NOMO-1 (cell line): ENCODE measurements at regions not wholly inside any gene's neighbourhood (a gene's known extent, or its start where the extent isn't known, plus 50 kb on each side); places are given as distances from the start of the nearest gene placed in this dataset.
"Not testable (repeated sequence)": the region's sequence is repeated elsewhere in the genome, so short reads cannot be mapped to it uniquely, and the experiment has no call there.

Experiments used
- DNase-seq, 2 experiments: peaks; one replicate each; lab custom pipeline; 2025; ENCODE audit not compliant: unreplicated experiment in 2 of 2; lab: John Stamatoyannopoulos, UW

GRCh38 chr2:82793711-82794435, 1665.2 kb downstream of the SUCLG1 start:
- DNase-seq: no peak

- DNase-seq: no peak
Measured at GRCh38 chr2:82792316-82792715, 1666.8 kb downstream of the SUCLG1 start.

GRCh38 chr2:82790206-82791021, 1668.7 kb downstream of the SUCLG1 start:
- no peak for DNase-seq

GRCh38 chr2:82789851-82790205, 1669.3 kb downstream of the SUCLG1 start:
- no peak for DNase-seq

GRCh38 chr2:82781176-82781915, 1677.7 kb downstream of the SUCLG1 start:
- no peak for DNase-seq

GRCh38 chr2:82780050-82780449, 1679.0 kb downstream of the SUCLG1 start:
- no peak for DNase-seq

GRCh38 chr2:82752396-82752795, 1706.7 kb downstream of the SUCLG1 start:
- DNase-seq: no peak

GRCh38 chr2:82748653-82749052, 1710.4 kb downstream of the SUCLG1 start:
- DNase-seq: no peak

GRCh38 chr2:82740527-82740926, 1718.6 kb downstream of the SUCLG1 start:
- DNase-seq: no peak

- not testable (repeated sequence) for DNase-seq
Measured at GRCh38 chr2:82737965-82738364, 1721.1 kb downstream of the SUCLG1 start.

GRCh38 chr2:82735336-82735735, 1723.7 kb downstream of the SUCLG1 start:
- DNase-seq: no peak

- no peak for DNase-seq
Measured at GRCh38 chr2:82731824-82732223, 1727.3 kb downstream of the SUCLG1 start.

- no peak for DNase-seq
Measured at GRCh38 chr2:82730811-82731210, 1728.3 kb downstream of the SUCLG1 start.

- DNase-seq: no peak
Measured at GRCh38 chr2:82728090-82728489, 1731.0 kb downstream of the SUCLG1 start.

GRCh38 chr2:82708681-82709080, 1750.4 kb downstream of the SUCLG1 start:
- DNase-seq: no peak

- DNase-seq: no peak
Measured at GRCh38 chr2:82697231-82697630, 1761.8 kb downstream of the SUCLG1 start.

GRCh38 chr2:82694431-82694830, 1764.6 kb downstream of the SUCLG1 start:
- DNase-seq: no peak

GRCh38 chr2:82690757-82691411, 1768.2 kb downstream of the SUCLG1 start:
- DNase-seq: no peak

- DNase-seq: no peak
Measured at GRCh38 chr2:82675186-82675585, 1783.9 kb downstream of the SUCLG1 start.

GRCh38 chr2:82674652-82675051, 1784.4 kb downstream of the SUCLG1 start:
- DNase-seq: no peak

- DNase-seq: no peak
Measured at GRCh38 chr2:82667491-82667890, 1791.6 kb downstream of the SUCLG1 start.
